ENCODE measurements at regions not wholly inside any gene's neighbourhood (a gene's known extent, or its start where the extent isn't known, plus 50 kb on each side); places are given as distances from the start of the nearest gene placed in this dataset.

DNA sequence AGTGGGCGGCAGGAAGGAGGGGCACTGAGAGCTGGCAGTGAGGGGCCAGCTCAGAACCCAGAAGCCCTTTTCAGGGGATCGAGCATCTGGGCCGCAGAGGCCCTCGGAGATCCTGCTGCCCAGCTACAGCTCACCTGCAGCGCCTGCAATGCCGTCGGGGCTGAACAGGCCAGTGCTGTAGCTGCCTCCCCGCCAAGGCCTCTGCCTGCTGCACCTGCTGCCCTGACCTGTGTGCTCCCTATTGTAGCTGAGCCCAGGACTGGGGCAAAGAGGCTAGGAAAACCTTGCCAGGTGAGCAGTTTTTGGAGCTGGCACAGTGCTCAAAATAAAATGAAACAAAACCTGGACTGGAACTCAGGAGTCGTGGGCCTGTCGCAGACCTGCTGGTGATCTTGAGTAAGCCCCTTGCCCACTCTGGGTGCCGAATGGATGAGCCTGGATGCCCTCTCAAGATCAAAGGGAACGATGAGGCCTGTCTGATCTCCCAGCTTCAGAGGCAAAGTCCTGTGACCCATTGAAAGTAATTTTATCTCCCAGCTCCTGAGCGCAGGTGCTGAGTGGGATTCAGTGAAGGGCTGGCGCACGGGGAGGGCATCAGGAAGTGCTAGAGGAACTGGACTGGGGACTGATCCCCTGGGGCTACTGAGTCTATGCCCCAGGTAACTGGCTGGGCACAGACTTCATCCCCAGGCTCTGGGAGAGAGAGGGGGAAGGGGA lies 154.6 kb downstream of the FOXD2 start:
- TF ChIP-seq CTCF (IDR thresholded peaks at IDR 0.05) (no peak), POLR2A (IDR thresholded peaks at IDR 0.05) (no peak)
